ENCODE measurements at regions not wholly inside any gene's neighbourhood (a gene's known extent, or its start where the extent isn't known, plus 50 kb on each side); places are given as distances from the start of the nearest gene placed in this dataset.

GRCh38 chr6:81215092-81215432 lies 537.4 kb downstream of the TENT5A start:
- no peaks in the 10 kb centered on the region for H4K20me1 ChIP-seq (ENCODE audit: insufficient read depth, poor library complexity, severe bottlenecking)
- no peaks in the 10 kb centered on the region for H3K79me2 ChIP-seq
- H3K36me3 ChIP-seq (replicated peaks; ENCODE audit: insufficient read depth, low read depth): no peaks in the 10 kb centered on the region
- no peak for TF ChIP-seq EZH2 (IDR thresholded peaks at IDR 0.05; ENCODE audit: borderline replicate concordance)
- TF ChIP-seq EZH2phosphoT487 (IDR thresholded peaks at IDR 0.05; ENCODE audit: low read depth, severe bottlenecking, unreplicated experiment): no peak
- no peak for TF ChIP-seq CTCF (IDR thresholded peaks at IDR 0.05; ENCODE audit: poor library complexity)
- H3K4me2 ChIP-seq: no peak overlapping the region
- no peaks in the 10 kb centered on the region for H3K9me2 ChIP-seq (replicated peaks; ENCODE audit: insufficient read depth)
- 86% methylated on average over 7 of the region's 7 CpGs for WGBS (ENCODE audit: low lambda C conversion rate, missing lambda C conversion rate)
- no peak overlapping the region for H3K4me3 ChIP-seq
- H3K27ac ChIP-seq: no peak overlapping the region
- H2AFZ ChIP-seq: no peak overlapping the region
- no peak for DNase-seq (ENCODE audit: low spot score)
- H3K27me3 ChIP-seq: no peaks in the 10 kb centered on the region
- no peaks in the 10 kb centered on the region for H3K9me3 ChIP-seq (ENCODE audit: low read depth)
- H3K4me1 ChIP-seq (ENCODE audit: insufficient read depth): no peaks in the 10 kb centered on the region

DNA sequence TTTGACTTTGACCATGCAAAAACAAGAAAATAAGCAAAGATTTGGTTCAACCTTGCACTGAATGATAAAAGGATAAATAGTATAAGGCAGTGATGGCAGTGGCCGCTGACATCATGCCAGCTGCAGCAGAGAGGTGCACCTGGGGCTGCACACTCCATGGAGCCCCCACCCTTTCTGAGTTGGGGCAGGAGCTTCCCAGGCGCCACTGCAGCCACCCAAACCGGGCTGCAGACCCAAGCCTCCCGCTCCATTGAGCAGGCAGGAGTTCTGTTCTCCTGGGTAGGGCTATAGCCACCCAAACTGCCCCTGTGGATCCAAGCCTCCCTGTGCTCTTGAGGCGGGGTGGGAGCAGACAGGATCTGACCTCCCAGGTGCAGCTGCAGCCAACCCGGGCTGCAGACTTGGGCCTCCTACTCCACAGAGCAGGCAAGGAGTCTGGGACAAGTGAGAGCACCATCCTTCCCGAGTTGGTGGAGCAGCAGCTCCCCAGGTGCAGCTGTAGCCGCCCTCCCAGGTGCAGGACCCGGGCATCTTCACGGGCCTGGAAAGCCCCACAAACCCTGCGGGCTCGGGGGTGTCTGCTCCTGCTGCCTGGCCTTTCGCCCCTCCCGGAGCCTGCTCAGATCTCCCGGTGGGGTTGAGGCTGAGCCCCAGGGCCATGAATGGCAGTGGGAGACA lies 537.9 kb downstream of the TENT5A start:
- Histone ChIP-seq H3K9me3 (ENCODE audit: low read depth) (no peaks in the 10 kb centered on the region), H3K27ac (no peak overlapping the region), H4K20me1 (ENCODE audit: insufficient read depth, poor library complexity, severe bottlenecking) (no peaks in the 10 kb centered on the region), H3K4me1 (ENCODE audit: insufficient read depth) (no peaks in the 10 kb centered on the region), H3K27me3 (no peaks in the 10 kb centered on the region), H3K79me2 (no peaks in the 10 kb centered on the region), H3K36me3 (replicated peaks; ENCODE audit: insufficient read depth, low read depth) (no peaks in the 10 kb centered on the region), H3K9me2 (replicated peaks; ENCODE audit: insufficient read depth) (no peaks in the 10 kb centered on the region), H2AFZ (no peak overlapping the region), H3K4me2 (no peak overlapping the region), H3K4me3 (no peak overlapping the region)
- TF ChIP-seq EZH2phosphoT487 (IDR thresholded peaks at IDR 0.05; ENCODE audit: low read depth, severe bottlenecking, unreplicated experiment) (no peak), CTCF (IDR thresholded peaks at IDR 0.05; ENCODE audit: poor library complexity) (no peak), EZH2 (IDR thresholded peaks at IDR 0.05; ENCODE audit: borderline replicate concordance) (no peak)
- WGBS (ENCODE audit: low lambda C conversion rate, missing lambda C conversion rate): 91% methylated on average over 15 of the region's 15 CpGs
- DNase-seq (ENCODE audit: low spot score): no peak

DNA sequence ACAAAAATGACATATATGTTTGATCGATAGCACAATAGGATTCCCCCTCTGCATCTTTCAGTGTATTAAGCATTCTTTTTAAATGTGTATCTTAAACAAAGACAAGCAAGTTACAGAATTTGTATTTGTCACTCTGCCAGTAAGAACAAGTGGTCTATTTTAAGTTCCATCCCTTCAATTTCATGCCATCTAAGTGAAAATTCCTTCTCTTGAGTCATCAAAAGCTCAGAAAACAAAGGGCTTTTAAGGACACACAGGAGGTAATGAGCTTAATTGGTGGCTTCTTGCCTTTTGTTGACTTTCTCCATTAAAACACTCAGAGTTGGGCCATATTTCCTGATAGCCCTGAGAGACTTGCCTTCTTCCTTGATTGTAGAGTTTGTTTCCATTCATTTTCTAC lies 547.8 kb downstream of the TENT5A start:
- TF ChIP-seq CTCF (IDR thresholded peaks at IDR 0.05; ENCODE audit: poor library complexity) (no peak), EZH2 (IDR thresholded peaks at IDR 0.05; ENCODE audit: borderline replicate concordance) (no peak), EZH2phosphoT487 (IDR thresholded peaks at IDR 0.05; ENCODE audit: low read depth, severe bottlenecking, unreplicated experiment) (no peak)
- H3K27me3 ChIP-seq: no peaks in the 10 kb centered on the region
- whole genome bisulfite sequencing (ENCODE audit: low lambda C conversion rate, missing lambda C conversion rate): 93% methylated on average over 1 of the region's 1 CpG

More for the DNA sequence above, 547.8 kb downstream of the TENT5A start:
- H2AFZ ChIP-seq: no peak overlapping the region
- no peaks in the 10 kb centered on the region for H3K79me2 ChIP-seq
- H3K4me1 ChIP-seq (ENCODE audit: insufficient read depth): no peaks in the 10 kb centered on the region
- H3K9me3 ChIP-seq (ENCODE audit: low read depth): no peaks in the 10 kb centered on the region
- H3K27ac ChIP-seq: no peak overlapping the region
- H3K36me3 ChIP-seq (replicated peaks; ENCODE audit: insufficient read depth, low read depth): no peaks in the 10 kb centered on the region
- no peak overlapping the region for H3K4me3 ChIP-seq
- no peaks in the 10 kb centered on the region for H3K9me2 ChIP-seq (replicated peaks; ENCODE audit: insufficient read depth)
- no peak overlapping the region for H3K4me2 ChIP-seq
- no peak for DNase-seq (ENCODE audit: low spot score)
- no peaks in the 10 kb centered on the region for H4K20me1 ChIP-seq (ENCODE audit: insufficient read depth, poor library complexity, severe bottlenecking)

All from hepatocyte (in vitro differentiated cells).